Fibroblast of lung (primary cell): ENCODE measurements at regions not wholly inside any gene's neighbourhood (a gene's known extent, or its start where the extent isn't known, plus 50 kb on each side); places are given as distances from the start of the nearest gene placed in this dataset.

Experiments
- DNase-seq, 2 donors: peaks; one replicate each; pipeline versions ENCODE4 v3.0.0 to v3.0.0-alpha.2; 2010; ENCODE audit warnings: low read depth in 2 of 2
- H2AFZ ChIP-seq: 2 replicates; pipeline ENCODE4 v1.5.1; 2012; ENCODE audit warnings: low read length, control low read depth, inconsistent platforms
- H3K27ac ChIP-seq: 2 replicates; pipeline ENCODE4 v1.5.1; 2011; ENCODE audit warnings: low read length, control low read depth; ENCODE audit not compliant: insufficient read depth
- H3K27me3 ChIP-seq: 2 replicates; pipeline ENCODE4 v1.5.1; 2011; ENCODE audit warnings: mild to moderate bottlenecking, low read length; ENCODE audit not compliant: control insufficient read depth, insufficient read depth
- H3K36me3 ChIP-seq: 2 replicates; pipeline ENCODE4 v1.5.1; 2011; ENCODE audit warnings: low read length; ENCODE audit not compliant: control insufficient read depth, insufficient read depth
- H3K4me1 ChIP-seq: 2 replicates; pipeline ENCODE4 v1.5.1; 2011; ENCODE audit warnings: low read length; ENCODE audit not compliant: control insufficient read depth, insufficient read depth; ENCODE audit errors: extremely low read depth
- H3K4me2 ChIP-seq: 2 replicates; pipeline ENCODE4 v1.5.1; 2011; ENCODE audit warnings: low read length, control low read depth; ENCODE audit not compliant: insufficient read depth; ENCODE audit errors: extremely low read depth
- H3K4me3 ChIP-seq, 4 experiments: fragments of 200-600 bp in 1 of 4; sonication (generic) in 1 of 4; replicated peaks in 1 of 4; 2 replicates each; pipeline ENCODE4 v1.5.1; 2011 to 2016; ENCODE audit warnings: low read length in 4 of 4, low read depth in 3 of 4, mild to moderate bottlenecking in 3 of 4, control low read depth in 2 of 4, inconsistent platforms in 1 of 4, mixed read lengths in 1 of 4; ENCODE audit not compliant: insufficient read depth in 1 of 4; ENCODE audit errors: control extremely low read depth in 1 of 4
- H3K79me2 ChIP-seq: 2 replicates; pipeline ENCODE4 v1.5.1; 2012; ENCODE audit warnings: mild to moderate bottlenecking, low read length, inconsistent platforms; ENCODE audit not compliant: control insufficient read depth, insufficient read depth
- H3K9ac ChIP-seq: 2 replicates; pipeline ENCODE4 v1.5.1; 2011; ENCODE audit warnings: mild to moderate bottlenecking, low read length, control low read depth; ENCODE audit not compliant: insufficient read depth
- H3K9me3 ChIP-seq: 2 replicates; pipeline ENCODE4 v1.5.1; 2012; ENCODE audit warnings: low read depth, low read length; ENCODE audit not compliant: control insufficient read depth, insufficient read depth
- H4K20me1 ChIP-seq: 2 replicates; pipeline ENCODE4 v1.5.1; 2011; ENCODE audit warnings: low read length; ENCODE audit not compliant: control insufficient read depth, insufficient read depth; ENCODE audit errors: extremely low read depth
- CTCF ChIP-seq, 2 donors: IDR thresholded peaks in 1 of 2; conservative IDR thresholded peaks in 1 of 2; 1 replicate in 1 of 2; 2 replicates in 1 of 2; pipeline ENCODE4 v1.5.1; 2011 to 2012; ENCODE audit warnings: low read length in 2 of 2, control low read depth in 1 of 2, inconsistent platforms in 1 of 2, low read depth in 1 of 2, mild to moderate bottlenecking in 1 of 2
- EZH2 ChIP-seq: IDR thresholded peaks from 2 replicates; pipeline ENCODE4 v1.5.1; 2012; ENCODE audit warnings: low read length, control low read depth, mild to moderate bottlenecking; ENCODE audit errors: missing control alignments

DNA sequence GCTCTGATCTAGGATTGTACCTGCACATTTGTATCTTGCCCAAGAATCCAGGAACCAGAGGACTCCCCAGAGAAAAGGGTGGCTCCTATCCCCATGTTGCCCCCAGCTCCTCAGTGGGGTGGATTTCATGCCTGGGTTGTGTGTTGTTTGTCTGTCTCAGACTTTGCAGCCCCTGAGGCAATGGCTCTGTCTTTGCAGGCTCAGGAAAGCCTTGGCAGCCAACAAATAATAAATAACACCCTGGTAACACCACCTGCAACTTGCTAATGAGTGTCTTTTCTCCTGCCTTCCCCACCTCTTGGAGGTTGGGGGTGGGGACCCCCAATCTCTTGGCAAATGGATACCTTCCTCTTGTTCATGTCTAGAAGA is 65.2 kb upstream of the CISTR start:
- Histone ChIP-seq H3K4me2 (no peak overlapping the region), H3K9me3 (no peaks in the 10 kb centered on the region), H3K36me3 (no peaks in the 10 kb centered on the region), H2AFZ (no peak overlapping the region), H3K4me3 (no peak overlapping the region), H3K27ac (no peak overlapping the region), H3K4me1 (no peaks in the 10 kb centered on the region), H4K20me1 (no peaks in the 10 kb centered on the region), H3K79me2 (no peaks in the 10 kb centered on the region), H3K9ac (no peak overlapping the region), H3K27me3 (peaks cover 3% of the 10 kb centered on the region)
- DNase-seq, result no peak
- TF ChIP-seq EZH2 (no peak), CTCF (conservative IDR thresholded peaks at IDR 0.05 in 1 of 2, IDR thresholded peaks at IDR 0.05 in 1 of 2; ENCODE audit: low read depth in 1 of 2, low read length in 2 of 2) (no peak)

- Histone ChIP-seq H2AFZ (no peak overlapping the region), H4K20me1 (no peaks in the 10 kb centered on the region), H3K4me2 (no peak overlapping the region), H3K27ac (no peak overlapping the region), H3K79me2 (no peaks in the 10 kb centered on the region), H3K9ac (no peak overlapping the region), H3K4me3 (no peak overlapping the region), H3K36me3 (no peaks in the 10 kb centered on the region), H3K9me3 (no peaks in the 10 kb centered on the region), H3K27me3 (no peaks in the 10 kb centered on the region), H3K4me1 (no peaks in the 10 kb centered on the region)
- TF ChIP-seq CTCF (conservative IDR thresholded peaks at IDR 0.05 in 1 of 2, IDR thresholded peaks at IDR 0.05 in 1 of 2; ENCODE audit: low read depth in 1 of 2, low read length in 2 of 2) (no peak), EZH2 (no peak)
- peak; percentile 10 to 31 for DNase-seq
Observed at GRCh38 chr12:53820514-53821306, 68.9 kb upstream of the CISTR start.

DNA sequence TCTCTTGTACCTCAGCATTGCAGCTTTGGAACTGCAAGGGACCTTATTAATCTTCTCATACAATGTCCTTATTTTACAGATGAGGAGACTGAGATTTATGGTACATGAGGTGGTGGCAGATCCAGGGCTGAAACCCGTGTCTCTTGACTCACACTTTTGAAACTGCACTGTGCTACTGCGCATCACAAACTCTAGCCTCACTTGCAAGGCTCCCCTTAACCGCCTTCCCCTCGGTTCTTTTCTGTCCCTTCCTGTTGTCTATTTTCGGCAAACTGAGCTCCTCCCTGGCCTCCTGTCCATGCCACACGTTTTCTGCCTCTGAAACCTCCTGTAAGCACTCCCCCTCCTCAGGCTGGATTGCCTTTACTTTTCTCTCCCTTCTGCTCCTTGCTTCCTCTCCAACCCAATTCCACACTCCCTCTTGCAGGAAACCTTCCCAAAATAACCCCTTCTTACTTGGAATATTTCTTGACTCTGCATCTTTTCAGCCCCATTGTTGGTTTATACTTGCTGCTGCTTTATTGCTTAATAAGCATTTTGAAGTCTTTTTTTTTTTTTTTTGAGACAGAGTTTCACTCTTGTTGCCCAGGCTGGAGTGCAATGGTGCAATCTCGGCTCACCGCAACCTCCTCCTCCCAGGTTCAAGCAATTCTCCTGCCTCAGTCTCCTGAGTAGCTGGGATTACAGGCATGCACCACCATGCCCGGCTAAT is 72.4 kb upstream of the CISTR start:
- DNase-seq, result no peak
- H3K4me2 ChIP-seq, result no peak overlapping the region
- no peaks in the 10 kb centered on the region for H3K27me3 ChIP-seq
- TF ChIP-seq EZH2, result no peak
- H3K9me3 ChIP-seq, result no peaks in the 10 kb centered on the region
- H3K9ac ChIP-seq, result no peak overlapping the region
- H4K20me1 ChIP-seq, result no peaks in the 10 kb centered on the region
- no peak overlapping the region for H2AFZ ChIP-seq
- no peak overlapping the region for H3K27ac ChIP-seq
- no peak overlapping the region for H3K4me3 ChIP-seq
- no peaks in the 10 kb centered on the region for H3K36me3 ChIP-seq
- no peaks in the 10 kb centered on the region for H3K79me2 ChIP-seq
- no peaks in the 10 kb centered on the region for H3K4me1 ChIP-seq
